Fibroblast of peridontal ligament (primary cell): ENCODE measurements at regions not wholly inside any gene's neighbourhood (a gene's known extent, or its start where the extent isn't known, plus 50 kb on each side); places are given as distances from the start of the nearest gene placed in this dataset.
"Not testable (repeated sequence)": the region's sequence is repeated elsewhere in the genome, so short reads cannot be mapped to it uniquely, and the experiment has no call there.

ENCODE experiments used
- DNase-seq: peaks from one replicate; pipeline ENCODE4 v3.0.0-alpha.2; 2010; ENCODE audit errors: extremely low read depth

- no peak for DNase-seq
These were observed 496.1 kb downstream of the NFIB start for GRCh38 chr9:13817754-13818278.

GRCh38 chr9:13816837-13817236, 497.1 kb downstream of the NFIB start:
- DNase-seq = no peak

GRCh38 chr9:13814647-13815400, 499.1 kb downstream of the NFIB start:
- DNase-seq = no peak

- no peak for DNase-seq
These were observed 502.1 kb downstream of the NFIB start for GRCh38 chr9:13811876-13812275.

- DNase-seq = peak; percentile 22
These were observed 503.4 kb downstream of the NFIB start for GRCh38 chr9:13810510-13810909.

GRCh38 chr9:13809401-13809800, 504.5 kb downstream of the NFIB start:
- no peak for DNase-seq

- DNase-seq = no peak
These were observed 506.8 kb downstream of the NFIB start for GRCh38 chr9:13807118-13807517.

GRCh38 chr9:13806714-13807113, 507.2 kb downstream of the NFIB start:
- DNase-seq = no peak

GRCh38 chr9:13805546-13805945, 508.4 kb downstream of the NFIB start:
- DNase-seq = no peak

GRCh38 chr9:13804532-13804931, 509.4 kb downstream of the NFIB start:
- DNase-seq = no peak

GRCh38 chr9:13800776-13801175, 513.2 kb downstream of the NFIB start:
- no peak for DNase-seq

- not testable (repeated sequence) for DNase-seq
These were observed 516.2 kb downstream of the NFIB start for GRCh38 chr9:13797701-13798100.

GRCh38 chr9:13791816-13792215, 512.3 kb upstream of the MPDZ start:
- no peak for DNase-seq

GRCh38 chr9:13790055-13790454, 510.6 kb upstream of the MPDZ start:
- DNase-seq = no peak

GRCh38 chr9:13787234-13787833, 507.8 kb upstream of the MPDZ start:
- DNase-seq = peak; percentile 80

- DNase-seq = no peak
These were observed 507.2 kb upstream of the MPDZ start for GRCh38 chr9:13786711-13787110.

- DNase-seq = peak; percentile 15
These were observed 506.6 kb upstream of the MPDZ start for GRCh38 chr9:13786131-13786530.

- DNase-seq = no peak
These were observed 499.6 kb upstream of the MPDZ start for GRCh38 chr9:13779106-13779505.

GRCh38 chr9:13778631-13779030, 499.1 kb upstream of the MPDZ start:
- DNase-seq = no peak

GRCh38 chr9:13770956-13771355, 491.5 kb upstream of the MPDZ start:
- DNase-seq = no peak

- DNase-seq = no peak
These were observed 490.1 kb upstream of the MPDZ start for GRCh38 chr9:13769641-13770040.

GRCh38 chr9:13769006-13769405, 489.5 kb upstream of the MPDZ start:
- no peak for DNase-seq

GRCh38 chr9:13762209-13762608, 482.7 kb upstream of the MPDZ start:
- no peak for DNase-seq
